CD4-positive, alpha-beta T cell treated with Interleukin-10 for 1 hour (primary cell): ENCODE measurements at regions not wholly inside any gene's neighbourhood (a gene's known extent, or its start where the extent isn't known, plus 50 kb on each side); places are given as distances from the start of the nearest gene placed in this dataset.
"Not testable (repeated sequence)": the region's sequence is repeated elsewhere in the genome, so short reads cannot be mapped to it uniquely, and the experiment has no call there.

ENCODE experiments used
- DNase-seq: peaks from one replicate; pipeline ENCODE4 v3.0.0-alpha.2; 2020

GRCh38 chr18:1593091-1593490, 688.4 kb downstream of the ADCYAP1 start:
- DNase-seq, result no peak

- no peak for DNase-seq
Measured at GRCh38 chr18:1595195-1595594, 690.5 kb downstream of the ADCYAP1 start.

- DNase-seq, result no peak
Measured at GRCh38 chr18:1599196-1599595, 694.5 kb downstream of the ADCYAP1 start.

GRCh38 chr18:1604751-1605150, 700.1 kb downstream of the ADCYAP1 start:
- DNase-seq, result no peak

GRCh38 chr18:1618364-1618763, 713.7 kb downstream of the ADCYAP1 start:
- no peak for DNase-seq

GRCh38 chr18:1619507-1619906, 714.8 kb downstream of the ADCYAP1 start:
- DNase-seq, result no peak

GRCh38 chr18:1624612-1625011, 719.9 kb downstream of the ADCYAP1 start:
- no peak for DNase-seq

- no peak for DNase-seq
Measured at GRCh38 chr18:1627494-1627893, 722.8 kb downstream of the ADCYAP1 start.

GRCh38 chr18:1648712-1649111, 744.0 kb downstream of the ADCYAP1 start:
- DNase-seq, result no peak

- no peak for DNase-seq
Measured at GRCh38 chr18:1652018-1652417, 747.3 kb downstream of the ADCYAP1 start.

GRCh38 chr18:1653873-1654272, 749.2 kb downstream of the ADCYAP1 start:
- DNase-seq, result no peak

GRCh38 chr18:1657876-1658275, 753.2 kb downstream of the ADCYAP1 start:
- DNase-seq, result no peak

- no peak for DNase-seq
Measured at GRCh38 chr18:1658908-1659566, 754.4 kb downstream of the ADCYAP1 start.

- DNase-seq, result no peak
Measured at GRCh38 chr18:1663879-1664705, 759.4 kb downstream of the ADCYAP1 start.

GRCh38 chr18:1665079-1665478, 760.4 kb downstream of the ADCYAP1 start:
- no peak for DNase-seq

GRCh38 chr18:1668279-1668678, 763.6 kb downstream of the ADCYAP1 start:
- DNase-seq, result no peak

GRCh38 chr18:1671710-1672109, 767.0 kb downstream of the ADCYAP1 start:
- not testable (repeated sequence) for DNase-seq

- no peak for DNase-seq
Measured at GRCh38 chr18:1676387-1676786, 771.7 kb downstream of the ADCYAP1 start.

- DNase-seq, result no peak
Measured at GRCh38 chr18:1680108-1680507, 775.4 kb downstream of the ADCYAP1 start.

GRCh38 chr18:1691863-1692262, 787.2 kb downstream of the ADCYAP1 start:
- DNase-seq, result no peak

GRCh38 chr18:1708006-1708405, 803.3 kb downstream of the ADCYAP1 start:
- no peak for DNase-seq

- no peak for DNase-seq
Measured at GRCh38 chr18:1710114-1710513, 805.4 kb downstream of the ADCYAP1 start.

- DNase-seq, result no peak
Measured at GRCh38 chr18:1732143-1732542, 827.5 kb downstream of the ADCYAP1 start.

- no peak for DNase-seq
Measured at GRCh38 chr18:1746131-1746530, 825.2 kb downstream of the METTL4 start.

- DNase-seq, result no peak
Measured at GRCh38 chr18:1751249-1751648, 820.1 kb downstream of the METTL4 start.
